Right lobe of liver (tissue), 6 donors: ENCODE measurements at regions not wholly inside any gene's neighbourhood (a gene's known extent, or its start where the extent isn't known, plus 50 kb on each side); places are given as distances from the start of the nearest gene placed in this dataset.

Source experiments
- ATAC-seq, 4 donors: fragments of 200-7000 bp; cut with Tn5 transposase; one replicate each; pipeline ENCODE4 v1.9.1; 2020; ENCODE audit warnings: mild to moderate bottlenecking in 4 of 4, moderate library complexity in 4 of 4
- DNase-seq, 3 donors: peaks; one replicate each; pipeline ENCODE4 v3.0.0-alpha.2; 2020
- H3K27ac ChIP-seq, 3 donors: fragments of 200-600 bp; one replicate each; pipeline ENCODE4 v1.8.0; 2022
- H3K27me3 ChIP-seq, 2 donors: fragments of 200-600 bp; one replicate each; pipeline ENCODE4 v1.8.0; 2022
- H3K36me3 ChIP-seq, 4 donors: fragments of 200-600 bp; sonication (generic) in 1 of 4; one replicate each; pipeline versions ENCODE4 v1.5.1 to v1.8.0; 2017 to 2022; ENCODE audit warnings: control low read depth in 1 of 4
- H3K4me1 ChIP-seq, 4 donors: fragments of 200-600 bp; sonication (generic) in 1 of 4; one replicate each; pipeline versions ENCODE4 v1.5.1 to v1.8.0; 2017 to 2022; ENCODE audit warnings: control low read depth in 1 of 4
- H3K4me3 ChIP-seq, 3 donors: fragments of 200-600 bp; one replicate each; pipeline ENCODE4 v1.8.0; 2022
- H3K9me3 ChIP-seq, 4 donors: fragments of 200-600 bp; sonication (generic) in 1 of 4; one replicate each; pipeline versions ENCODE4 v1.5.1 to v1.8.0; 2017 to 2022; ENCODE audit warnings: control low read depth in 1 of 4
- CTCF ChIP-seq, 4 donors: fragments of 200-600 bp in 3 of 4; fragments of 450-650 bp in 1 of 4; IDR thresholded peaks; one replicate each; pipeline versions ENCODE4 v1.5.1 to v1.8.0; 2016 to 2022; ENCODE audit warnings: antibody characterized with exemption in 4 of 4, mild to moderate bottlenecking in 2 of 4
- POLR2A ChIP-seq: fragments of 450-650 bp; IDR thresholded peaks from one replicate; pipeline ENCODE4 v1.6.1; 2017; ENCODE audit warnings: antibody characterized with exemption, mild to moderate bottlenecking
- WGBS: methylation state at CpG from one replicate; pipeline ENCODE4 v1.1.6; 2018; ENCODE audit warnings: low coverage, low lambda C conversion rate; ENCODE audit not compliant: insufficient coverage; ENCODE audit errors: missing lambda C conversion rate; 5-methylcytosine and 5-hydroxymethylcytosine counted together
- intact Hi-C, 2 donors: fragments of 100-400 bp; cut with DNase I; formaldehyde crosslinking; loops; one replicate each; pipeline versions ENCODE4 v1.11.2 to v1.14.1; 2022
- donor health status: DM: no; HTN: yes; CAD: no.
- donor health status: DM: no; HTN: no; CAD: no.
- donor health status: DM: no; HTN: no; CAD: no.
- donor health status: DM: no; HTN: yes; CAD: no.
- donor health status: DM: no; HTN: yes; CAD: no.

DNA sequence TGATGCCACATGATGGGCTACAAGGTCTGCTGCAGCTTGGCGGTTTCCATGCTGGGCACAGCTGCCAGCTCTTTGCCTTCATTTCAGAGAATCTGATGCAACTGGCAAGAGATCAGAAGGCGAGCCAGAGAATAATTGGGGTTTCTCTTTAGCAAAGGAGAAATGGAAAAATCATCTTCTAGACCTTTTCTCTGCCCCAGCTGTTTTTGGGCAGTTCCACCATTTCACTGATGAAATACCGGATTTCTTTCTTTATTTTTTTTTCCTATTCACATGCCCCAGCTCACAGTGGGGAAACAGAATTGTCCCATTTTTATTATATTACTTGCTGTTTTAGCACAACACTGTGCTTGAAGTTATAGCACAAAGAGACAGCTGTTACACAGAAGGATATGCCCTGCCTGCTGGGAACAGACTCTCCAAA lies 439.3 kb upstream of the GOT2 start:
- TF ChIP-seq CTCF (IDR thresholded peaks at IDR 0.05) (no peak), POLR2A (no peak)
- ATAC-seq: no peak
- DNase-seq: no peak
- no peak overlapping the region for H3K27ac ChIP-seq
- intact Hi-C loops: no loop called here
- no peaks in the 10 kb centered on the region for H3K9me3 ChIP-seq
- no peak overlapping the region for H3K4me3 ChIP-seq
- H3K36me3 ChIP-seq: no peaks in the 10 kb centered on the region
- H3K27me3 ChIP-seq: no peaks in the 10 kb centered on the region
- 64% methylated on average over 3 of the region's 3 CpGs for WGBS
- no peaks in the 10 kb centered on the region for H3K4me1 ChIP-seq

GRCh38 chr16:59170099-59170712 lies 436.1 kb upstream of the GOT2 start:
- no peak for DNase-seq
- ATAC-seq: no peak
- TF ChIP-seq POLR2A (no peak), CTCF (IDR thresholded peaks at IDR 0.05) (no peak)
- Histone ChIP-seq H3K36me3 (no peaks in the 10 kb centered on the region), H3K27me3 (no peaks in the 10 kb centered on the region), H3K4me3 (no peak overlapping the region), H3K27ac (no peak overlapping the region), H3K9me3 (no peaks in the 10 kb centered on the region), H3K4me1 (no peaks in the 10 kb centered on the region)
- intact Hi-C loops: no loop called here
- 20% methylated on average over 10 of the region's 10 CpGs for WGBS

DNA sequence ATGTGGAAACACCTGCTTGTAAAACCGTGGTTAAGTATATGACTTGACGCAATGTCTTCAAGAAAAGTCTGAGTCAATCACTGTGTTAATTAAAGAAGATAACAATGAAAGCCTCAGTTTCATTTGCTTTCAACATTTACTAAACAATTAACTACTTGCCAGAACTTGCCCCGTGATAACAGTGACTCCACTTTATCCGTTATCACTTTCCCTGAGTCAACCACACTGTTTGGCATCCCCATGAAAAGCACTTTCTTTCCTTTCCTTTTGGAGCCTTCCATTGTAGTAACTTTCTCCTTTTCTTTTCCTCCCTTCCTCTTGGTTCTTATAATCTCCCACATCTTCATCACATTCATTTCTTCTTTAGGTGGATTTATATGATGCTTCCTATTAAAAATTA lies 435.1 kb upstream of the GOT2 start:
- no peak for DNase-seq
- Histone ChIP-seq H3K27me3 (no peaks in the 10 kb centered on the region), H3K36me3 (no peaks in the 10 kb centered on the region), H3K9me3 (no peaks in the 10 kb centered on the region), H3K27ac (no peak overlapping the region), H3K4me3 (no peak overlapping the region), H3K4me1 (no peaks in the 10 kb centered on the region)
- TF ChIP-seq POLR2A (no peak), CTCF (IDR thresholded peaks at IDR 0.05) (no peak)
- intact Hi-C loops: no loop called here
- WGBS: 27% methylated on average over 4 of the region's 4 CpGs
- ATAC-seq: no peak

DNA sequence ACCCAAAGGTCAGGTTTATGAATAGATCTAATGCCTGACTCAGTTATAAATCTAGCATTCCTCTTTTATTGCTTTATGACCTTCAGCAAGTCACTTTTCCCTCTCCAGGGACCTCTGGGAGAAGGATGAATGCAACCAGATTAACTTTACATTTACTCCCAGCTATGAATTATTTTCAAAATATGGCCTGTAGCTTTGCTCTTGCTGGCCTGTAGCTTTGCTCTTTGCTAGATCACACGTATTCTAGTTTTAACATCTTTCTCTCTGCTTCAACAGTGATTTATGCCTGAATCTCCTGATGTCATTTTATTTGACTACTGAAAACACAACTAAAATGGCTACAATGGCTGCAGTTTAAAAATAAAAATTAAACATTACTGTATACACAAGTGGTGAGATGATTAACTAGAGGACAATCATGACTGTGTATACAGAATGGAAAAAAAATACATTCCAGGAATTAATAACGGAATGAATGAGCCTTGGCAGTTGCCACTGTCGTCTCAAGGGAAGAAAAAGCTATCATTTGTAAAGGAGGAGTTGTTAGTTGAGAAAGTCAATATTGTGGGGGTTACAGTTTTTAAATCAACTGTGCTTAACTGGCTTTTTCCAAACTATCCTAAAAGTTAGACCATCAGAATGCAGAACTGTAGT lies 434.5 kb upstream of the GOT2 start:
- no peaks in the 10 kb centered on the region for H3K36me3 ChIP-seq
- 28% methylated on average over 3 of the region's 3 CpGs for WGBS

More for the DNA sequence above, 434.5 kb upstream of the GOT2 start:
- no peak overlapping the region for H3K27ac ChIP-seq
- no peak for TF ChIP-seq CTCF (IDR thresholded peaks at IDR 0.05)
- no peak for TF ChIP-seq POLR2A
- H3K27me3 ChIP-seq: no peaks in the 10 kb centered on the region
- no peak overlapping the region for H3K4me3 ChIP-seq
- intact Hi-C loops: no loop called here
- ATAC-seq: no peak
- H3K9me3 ChIP-seq: no peaks in the 10 kb centered on the region
- no peak for DNase-seq
- H3K4me1 ChIP-seq: no peaks in the 10 kb centered on the region
